ENCODE measurements at regions not wholly inside any gene's neighbourhood (a gene's known extent, or its start where the extent isn't known, plus 50 kb on each side); places are given as distances from the start of the nearest gene placed in this dataset.
"Not testable (repeated sequence)": the region's sequence is repeated elsewhere in the genome, so short reads cannot be mapped to it uniquely, and the experiment has no call there.

GRCh38 chr2:95765925-95766910, 174.4 kb downstream of the TRIM43 start:
- not testable (repeated sequence) for DNase-seq (ENCODE audit: low read depth in 2 of 2)

GRCh38 chr2:95767531-95767930, 175.7 kb downstream of the TRIM43 start:
- DNase-seq (ENCODE audit: low read depth in 2 of 2), result not testable (repeated sequence)

GRCh38 chr2:95767950-95768349, 176.1 kb downstream of the TRIM43 start:
- not testable (repeated sequence) for DNase-seq (ENCODE audit: low read depth in 2 of 2)

GRCh38 chr2:95769256-95769655, 177.5 kb downstream of the TRIM43 start:
- not testable (repeated sequence) for DNase-seq (ENCODE audit: low read depth in 2 of 2)

DNA sequence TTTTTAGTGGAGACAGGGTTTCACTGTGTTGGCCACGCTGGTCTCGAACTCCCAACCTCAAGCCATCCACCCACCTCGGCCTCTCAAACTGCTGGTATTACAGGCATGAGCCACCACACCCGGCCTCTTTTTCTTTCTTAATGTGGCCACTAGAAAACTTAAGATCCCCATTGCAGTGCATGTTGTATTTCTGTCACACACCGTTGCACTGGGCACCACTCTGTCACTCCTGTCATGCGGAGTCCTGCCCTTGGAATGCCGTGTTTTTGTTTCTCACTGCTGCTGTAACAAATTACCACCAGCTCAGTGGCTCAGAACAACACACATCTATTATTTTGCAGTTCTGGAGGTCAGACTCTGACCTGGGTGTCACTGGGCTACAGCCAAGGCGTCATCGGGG, 178.9 kb downstream of the TRIM43 start:
- DNase-seq (ENCODE audit: low read depth in 2 of 2), result not testable (repeated sequence)

- not testable (repeated sequence) for DNase-seq (ENCODE audit: low read depth in 2 of 2)
Observed at GRCh38 chr2:95774322-95775192, 182.8 kb downstream of the TRIM43 start.

DNA sequence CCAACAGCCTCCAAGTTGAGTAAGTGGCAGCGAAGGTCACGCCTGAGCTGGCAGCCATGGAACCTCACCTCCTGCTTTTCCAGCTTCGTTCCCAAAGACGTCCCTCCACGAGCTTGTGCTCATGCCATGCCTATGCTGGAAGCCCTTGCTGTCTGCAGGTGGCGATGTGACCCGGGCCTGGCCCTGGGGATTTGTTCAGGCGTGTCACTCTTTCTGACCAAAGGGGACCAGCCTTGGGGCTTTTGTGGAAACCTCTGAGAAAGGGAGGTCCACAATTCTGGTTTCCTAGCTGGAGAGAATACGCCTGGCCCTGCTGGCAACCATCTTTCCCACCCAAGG, 183.4 kb downstream of the TRIM43 start:
- not testable (repeated sequence) for DNase-seq (ENCODE audit: low read depth in 2 of 2)
